ENCODE measurements at regions not wholly inside any gene's neighbourhood (a gene's known extent, or its start where the extent isn't known, plus 50 kb on each side); places are given as distances from the start of the nearest gene placed in this dataset.

DNA sequence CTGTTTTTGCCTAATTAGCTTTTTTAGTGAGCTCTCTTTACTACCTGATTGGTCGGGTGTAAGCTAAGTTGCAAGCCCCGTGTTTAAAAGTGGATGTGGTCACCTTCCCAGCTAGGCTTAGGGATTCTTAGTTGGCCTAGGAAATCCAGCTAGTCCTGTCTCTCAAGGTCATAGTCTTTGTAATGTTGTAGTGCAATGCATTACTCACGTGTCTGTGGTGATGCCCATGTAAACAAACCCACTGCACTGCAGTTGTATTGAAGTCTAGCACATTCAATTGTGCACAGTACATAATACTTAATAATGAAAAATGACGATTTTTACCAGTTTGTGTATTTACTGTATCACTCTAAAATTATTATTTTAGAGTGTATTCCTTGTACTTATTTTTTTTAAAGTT lies 335.5 kb downstream of the NUAK1 start:
- Histone ChIP-seq H4K91ac (ENCODE audit: low read depth, low read length) (no peak overlapping the region), H3K27ac (ENCODE audit: low read depth, low read length) (no peak overlapping the region), H2AK5ac (ENCODE audit: low read length) (no peak overlapping the region), H4K8ac (ENCODE audit: low read depth, low read length) (no peak overlapping the region), H3K4me1 (ENCODE audit: control insufficient read depth in 1 of 2, insufficient read depth in 2 of 2, low read length in 2 of 2) (peaks cover 0 to 2% of the 10 kb centered on the region in 2 experiments), H3K36me3 (ENCODE audit: control insufficient read depth in 1 of 2, insufficient read depth in 2 of 2, low read length in 2 of 2) (no peaks in the 10 kb centered on the region), H2AFZ (ENCODE audit: insufficient read depth, low read length, poor library complexity) (no peak overlapping the region), H3K4ac (ENCODE audit: low read depth, low read length) (no peak overlapping the region), H2BK5ac (ENCODE audit: low read depth, low read length, poor library complexity) (no peak overlapping the region), H3K79me1 (ENCODE audit: low read length) (no peaks in the 10 kb centered on the region), H3K23ac (ENCODE audit: low read length) (no peak overlapping the region), H2BK12ac (ENCODE audit: low read length) (no peak overlapping the region), H2BK120ac (ENCODE audit: insufficient read depth, low read length, poor library complexity) (no peak overlapping the region), H3K14ac (ENCODE audit: low read length) (no peak overlapping the region), H3K9ac (ENCODE audit: low read length) (no peak overlapping the region), H3K4me2 (ENCODE audit: low read length) (no peak overlapping the region), H3K79me2 (ENCODE audit: control insufficient read depth, insufficient read depth, low read length, poor library complexity) (no peaks in the 10 kb centered on the region), H3K27me3 (ENCODE audit: insufficient read depth, low read length) (no peaks in the 10 kb centered on the region), H3K18ac (ENCODE audit: low read length) (no peak overlapping the region), H3K4me3 (ENCODE audit: low read depth, low read length) (no peak overlapping the region), H3K9me3 (ENCODE audit: insufficient read depth, low read depth, low read length) (no peaks in the 10 kb centered on the region), H4K12ac (ENCODE audit: low read depth, low read length) (no peak overlapping the region)
- no CpG with 5 or more reads among the region's 4 CpGs for WGBS (ENCODE audit: extremely low coverage, insufficient coverage, insufficient read length)
- peak in 1 of 2 donors; percentile 17 for DNase-seq

GRCh38 chr12:105804591-105805265 lies 334.0 kb downstream of the NUAK1 start:
- Histone ChIP-seq H2BK120ac (ENCODE audit: insufficient read depth, low read length, poor library complexity) (no peak overlapping the region), H3K27ac (ENCODE audit: low read depth, low read length) (no peak overlapping the region), H3K9me3 (ENCODE audit: insufficient read depth, low read depth, low read length) (no peaks in the 10 kb centered on the region), H3K4me3 (ENCODE audit: low read depth, low read length) (no peak overlapping the region), H3K4me1 (ENCODE audit: control insufficient read depth in 1 of 2, insufficient read depth in 2 of 2, low read length in 2 of 2) (peaks cover 0 to 2% of the 10 kb centered on the region in 2 experiments), H3K79me2 (ENCODE audit: control insufficient read depth, insufficient read depth, low read length, poor library complexity) (no peaks in the 10 kb centered on the region), H3K4me2 (ENCODE audit: low read length) (no peak overlapping the region), H3K18ac (ENCODE audit: low read length) (no peak overlapping the region), H3K23ac (ENCODE audit: low read length) (no peak overlapping the region), H2AFZ (ENCODE audit: insufficient read depth, low read length, poor library complexity) (no peak overlapping the region), H4K8ac (ENCODE audit: low read depth, low read length) (no peak overlapping the region), H3K27me3 (ENCODE audit: insufficient read depth, low read length) (no peaks in the 10 kb centered on the region), H3K4ac (ENCODE audit: low read depth, low read length) (no peak overlapping the region), H3K9ac (ENCODE audit: low read length) (no peak overlapping the region), H4K91ac (ENCODE audit: low read depth, low read length) (no peak overlapping the region), H3K14ac (ENCODE audit: low read length) (no peak overlapping the region), H2BK5ac (ENCODE audit: low read depth, low read length, poor library complexity) (no peak overlapping the region), H2BK12ac (ENCODE audit: low read length) (no peak overlapping the region), H3K36me3 (ENCODE audit: control insufficient read depth in 1 of 2, insufficient read depth in 2 of 2, low read length in 2 of 2) (no peaks in the 10 kb centered on the region), H2AK5ac (ENCODE audit: low read length) (peak overlapping the region; percentile 64), H4K12ac (ENCODE audit: low read depth, low read length) (no peak overlapping the region), H3K79me1 (ENCODE audit: low read length) (no peaks in the 10 kb centered on the region)
- no peak for DNase-seq
- no CpG with 5 or more reads among the region's 5 CpGs for WGBS (ENCODE audit: extremely low coverage, insufficient coverage, insufficient read length)

DNA sequence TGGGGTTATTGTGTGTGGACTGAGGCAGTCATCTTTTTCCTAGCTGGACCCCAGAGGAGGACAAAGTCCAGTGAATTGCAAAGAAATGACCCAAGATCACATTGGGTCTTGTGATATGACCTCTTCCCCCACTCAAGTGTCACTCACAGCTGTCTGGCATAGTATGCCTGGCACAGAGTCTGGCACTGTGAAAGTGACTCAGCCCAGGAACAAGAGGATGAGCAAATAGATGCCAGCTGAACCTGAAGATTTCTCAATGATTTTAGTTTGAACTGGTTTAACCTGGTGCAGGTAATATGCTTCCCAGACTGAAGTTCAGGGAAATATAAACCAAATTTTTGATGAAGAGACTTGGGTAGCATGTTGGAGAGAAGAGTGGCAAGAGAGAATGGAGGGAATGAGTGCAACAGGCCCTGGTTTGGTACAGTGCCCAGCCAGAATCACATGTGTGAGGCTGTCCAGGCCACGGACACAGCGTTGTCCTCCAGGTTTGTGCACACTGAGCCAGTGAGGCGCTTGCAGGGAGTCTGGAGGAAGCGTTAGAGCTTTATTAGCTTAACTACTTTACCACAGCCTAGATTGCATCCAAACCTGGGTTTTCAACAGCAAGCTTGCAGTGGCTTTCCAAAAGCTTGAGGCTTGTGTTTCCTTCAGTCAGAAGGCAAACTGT lies 332.9 kb downstream of the NUAK1 start:
- no peak overlapping the region for H4K8ac ChIP-seq (ENCODE audit: low read depth, low read length)
- no peak overlapping the region for H2AFZ ChIP-seq (ENCODE audit: insufficient read depth, low read length, poor library complexity)
- H3K4me2 ChIP-seq (ENCODE audit: low read length) = no peak overlapping the region
- no peak overlapping the region for H3K14ac ChIP-seq (ENCODE audit: low read length)
- no peak overlapping the region for H3K4ac ChIP-seq (ENCODE audit: low read depth, low read length)
- H3K4me3 ChIP-seq (ENCODE audit: low read depth, low read length) = no peak overlapping the region
- H3K27me3 ChIP-seq (ENCODE audit: insufficient read depth, low read length) = no peaks in the 10 kb centered on the region
- WGBS (ENCODE audit: extremely low coverage, insufficient coverage, insufficient read length) = no CpG with 5 or more reads among the region's 4 CpGs
- no peak overlapping the region for H3K23ac ChIP-seq (ENCODE audit: low read length)
- no peaks in the 10 kb centered on the region for H3K79me2 ChIP-seq (ENCODE audit: control insufficient read depth, insufficient read depth, low read length, poor library complexity)
- no peak overlapping the region for H4K91ac ChIP-seq (ENCODE audit: low read depth, low read length)
- no peak overlapping the region for H2AK5ac ChIP-seq (ENCODE audit: low read length)
- no peaks in the 10 kb centered on the region for H3K36me3 ChIP-seq (ENCODE audit: control insufficient read depth in 1 of 2, insufficient read depth in 2 of 2, low read length in 2 of 2)
- H2BK5ac ChIP-seq (ENCODE audit: low read depth, low read length, poor library complexity) = no peak overlapping the region
- no peak overlapping the region for H2BK120ac ChIP-seq (ENCODE audit: insufficient read depth, low read length, poor library complexity)
- no peak overlapping the region for H3K18ac ChIP-seq (ENCODE audit: low read length)
- peaks cover 0 to 2% of the 10 kb centered on the region in 2 experiments for H3K4me1 ChIP-seq (ENCODE audit: control insufficient read depth in 1 of 2, insufficient read depth in 2 of 2, low read length in 2 of 2)
- no peaks in the 10 kb centered on the region for H3K9me3 ChIP-seq (ENCODE audit: insufficient read depth, low read depth, low read length)
- H4K12ac ChIP-seq (ENCODE audit: low read depth, low read length) = no peak overlapping the region
- no peak for DNase-seq
- no peak overlapping the region for H2BK12ac ChIP-seq (ENCODE audit: low read length)
- no peak overlapping the region for H3K27ac ChIP-seq (ENCODE audit: low read depth, low read length)
- H3K9ac ChIP-seq (ENCODE audit: low read length) = no peak overlapping the region
- H3K79me1 ChIP-seq (ENCODE audit: low read length) = no peaks in the 10 kb centered on the region

DNA sequence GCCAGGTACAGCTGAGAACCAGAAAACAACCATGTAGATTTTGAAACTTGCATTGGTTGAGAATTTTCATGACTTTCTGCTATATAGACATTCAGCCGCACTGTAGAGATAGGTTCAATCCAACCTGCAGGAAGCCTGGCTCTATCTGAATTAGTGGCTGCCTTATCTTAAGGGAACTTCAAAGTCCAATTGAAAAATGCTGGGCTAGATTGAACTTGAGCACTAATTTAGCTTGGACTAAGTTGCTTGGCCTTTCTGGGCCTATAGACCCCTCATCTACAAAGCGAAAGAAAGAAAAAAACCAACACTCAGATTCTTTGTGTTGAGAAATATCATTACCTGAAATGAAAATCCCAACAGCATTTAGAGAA lies 332.4 kb downstream of the NUAK1 start:
- no peak overlapping the region for H3K9ac ChIP-seq (ENCODE audit: low read length)
- H2BK120ac ChIP-seq (ENCODE audit: insufficient read depth, low read length, poor library complexity) = no peak overlapping the region
- DNase-seq = no peak
- H3K9me3 ChIP-seq (ENCODE audit: insufficient read depth, low read depth, low read length) = no peaks in the 10 kb centered on the region
- H3K27me3 ChIP-seq (ENCODE audit: insufficient read depth, low read length) = no peaks in the 10 kb centered on the region
- no peaks in the 10 kb centered on the region for H3K79me1 ChIP-seq (ENCODE audit: low read length)
- H2AFZ ChIP-seq (ENCODE audit: insufficient read depth, low read length, poor library complexity) = no peak overlapping the region
- H3K79me2 ChIP-seq (ENCODE audit: control insufficient read depth, insufficient read depth, low read length, poor library complexity) = no peaks in the 10 kb centered on the region
- no peak overlapping the region for H2BK12ac ChIP-seq (ENCODE audit: low read length)
- no peaks in the 10 kb centered on the region for H3K36me3 ChIP-seq (ENCODE audit: control insufficient read depth in 1 of 2, insufficient read depth in 2 of 2, low read length in 2 of 2)
- WGBS (ENCODE audit: extremely low coverage, insufficient coverage, insufficient read length) = no CpG with 5 or more reads among the region's 2 CpGs
- H3K4me1 ChIP-seq (ENCODE audit: control insufficient read depth in 1 of 2, insufficient read depth in 2 of 2, low read length in 2 of 2) = peaks cover 0 to 2% of the 10 kb centered on the region in 2 experiments
- no peak overlapping the region for H3K4me3 ChIP-seq (ENCODE audit: low read depth, low read length)
- no peak overlapping the region for H4K91ac ChIP-seq (ENCODE audit: low read depth, low read length)
- H4K8ac ChIP-seq (ENCODE audit: low read depth, low read length) = no peak overlapping the region
- no peak overlapping the region for H3K18ac ChIP-seq (ENCODE audit: low read length)
- H3K4ac ChIP-seq (ENCODE audit: low read depth, low read length) = no peak overlapping the region
- H3K27ac ChIP-seq (ENCODE audit: low read depth, low read length) = no peak overlapping the region
- no peak overlapping the region for H3K4me2 ChIP-seq (ENCODE audit: low read length)
- H3K14ac ChIP-seq (ENCODE audit: low read length) = no peak overlapping the region
- H4K12ac ChIP-seq (ENCODE audit: low read depth, low read length) = no peak overlapping the region
- H3K23ac ChIP-seq (ENCODE audit: low read length) = no peak overlapping the region
- no peak overlapping the region for H2AK5ac ChIP-seq (ENCODE audit: low read length)
- H2BK5ac ChIP-seq (ENCODE audit: low read depth, low read length, poor library complexity) = no peak overlapping the region
